H9 (cell line): ENCODE measurements at regions not wholly inside any gene's neighbourhood (a gene's known extent, or its start where the extent isn't known, plus 50 kb on each side); places are given as distances from the start of the nearest gene placed in this dataset.

Experiments
- DNase-seq: peaks from one replicate; pipeline ENCODE4 v3.0.0-alpha.2; 2017
- H2AFZ ChIP-seq: one replicate; pipeline ENCODE4 v1.6.1; 2013; ENCODE audit warnings: mild to moderate bottlenecking, low read length, control low read depth, moderate library complexity
- H2AK5ac ChIP-seq: 2 replicates; pipeline ENCODE4 v1.6.1; 2013; ENCODE audit warnings: low read length, control low read depth, mixed read lengths; ENCODE audit not compliant: insufficient read length
- H2BK120ac ChIP-seq: one replicate; pipeline ENCODE4 v1.6.1; 2013; ENCODE audit warnings: low read depth, mild to moderate bottlenecking, low read length, control low read depth, inconsistent platforms; ENCODE audit not compliant: poor library complexity, severe bottlenecking
- H2BK12ac ChIP-seq: 2 replicates; pipeline ENCODE4 v1.6.1; 2013; ENCODE audit warnings: low read length, control low read depth, mixed read lengths, low read depth; ENCODE audit not compliant: insufficient read length
- H2BK15ac ChIP-seq: 2 replicates; pipeline ENCODE4 v1.6.1; 2013; ENCODE audit warnings: low read depth, low read length, control low read depth
- H2BK20ac ChIP-seq: one replicate; pipeline ENCODE4 v1.6.1; 2013; ENCODE audit warnings: low read depth, mild to moderate bottlenecking, low read length, control low read depth, inconsistent platforms; ENCODE audit not compliant: poor library complexity, severe bottlenecking
- H2BK5ac ChIP-seq: 2 replicates; pipeline ENCODE4 v1.6.1; 2013; ENCODE audit warnings: low read length, control low read depth, mixed read lengths; ENCODE audit not compliant: insufficient read length
- H3K14ac ChIP-seq: 2 replicates; pipeline ENCODE4 v1.6.1; 2013; ENCODE audit warnings: low read length, control low read depth; ENCODE audit not compliant: insufficient read depth
- H3K18ac ChIP-seq: 2 replicates; pipeline ENCODE4 v1.6.1; 2013; ENCODE audit warnings: low read depth, mild to moderate bottlenecking, mixed read lengths, low read length, control low read depth; ENCODE audit not compliant: insufficient read length
- H3K23ac ChIP-seq: 2 replicates; pipeline ENCODE4 v1.6.1; 2013; ENCODE audit warnings: low read length, control low read depth, mixed read lengths, low read depth; ENCODE audit not compliant: insufficient read length
- H3K23me2 ChIP-seq: 2 replicates; pipeline ENCODE4 v1.6.1; 2013; ENCODE audit warnings: low read depth, mild to moderate bottlenecking, mixed read lengths, low read length, control low read depth; ENCODE audit not compliant: insufficient read length, poor library complexity, severe bottlenecking
- H3K27ac ChIP-seq: 2 replicates; pipeline ENCODE4 v1.5.1; 2013; ENCODE audit warnings: low read length, control low read depth, mixed read lengths, low read depth; ENCODE audit not compliant: insufficient read length
- H3K27me3 ChIP-seq: 2 replicates; pipeline ENCODE4 v1.6.1; 2013; ENCODE audit warnings: low read length, control low read depth, inconsistent platforms; ENCODE audit not compliant: insufficient read depth
- H3K4ac ChIP-seq: 2 replicates; pipeline ENCODE4 v1.6.1; 2013; ENCODE audit warnings: low read depth, mild to moderate bottlenecking, control low read depth, inconsistent platforms, low read length, moderate library complexity
- H3K4me1 ChIP-seq: 2 replicates; pipeline ENCODE4 v1.6.1; 2013; ENCODE audit warnings: low read length, control low read depth, inconsistent platforms; ENCODE audit not compliant: insufficient read depth
- H3K4me2 ChIP-seq: 2 replicates; pipeline ENCODE4 v1.6.1; 2013; ENCODE audit warnings: low read length, control low read depth, mixed read lengths; ENCODE audit not compliant: insufficient read length, insufficient read depth
- H3K56ac ChIP-seq: 2 replicates; pipeline ENCODE4 v1.6.1; 2013; ENCODE audit warnings: low read depth, mild to moderate bottlenecking, mixed read lengths, low read length, control low read depth; ENCODE audit not compliant: insufficient read length
- H3K79me1 ChIP-seq: 2 replicates; pipeline ENCODE4 v1.6.1; 2013; ENCODE audit warnings: low read depth, mild to moderate bottlenecking, moderate library complexity, low read length, control low read depth, inconsistent platforms; ENCODE audit not compliant: insufficient read depth, poor library complexity, severe bottlenecking
- H3K79me2 ChIP-seq: 2 replicates; pipeline ENCODE4 v1.6.1; 2013; ENCODE audit warnings: low read length, control low read depth, inconsistent platforms; ENCODE audit not compliant: insufficient read depth
- H3K9ac ChIP-seq: 2 replicates; pipeline ENCODE4 v1.6.1; 2013; ENCODE audit warnings: low read length, control low read depth, mixed read lengths; ENCODE audit not compliant: insufficient read length; ENCODE audit errors: extremely low read depth
- H3K9me3 ChIP-seq: one replicate; pipeline ENCODE4 v1.6.1; 2013; ENCODE audit warnings: low read depth, low read length, inconsistent platforms; ENCODE audit not compliant: control insufficient read depth
- H3T11ph ChIP-seq: one replicate; pipeline ENCODE4 v1.6.1; 2013; ENCODE audit warnings: mild to moderate bottlenecking, low read length, control low read depth, inconsistent platforms
- H4K20me1 ChIP-seq: one replicate; pipeline ENCODE4 v1.6.1; 2013; ENCODE audit not compliant: control insufficient read depth, insufficient read length, insufficient read depth
- H4K5ac ChIP-seq: 2 replicates; pipeline ENCODE4 v1.6.1; 2013; ENCODE audit warnings: low read depth, mild to moderate bottlenecking, mixed read lengths, low read length, control low read depth; ENCODE audit not compliant: insufficient read length
- H4K8ac ChIP-seq: replicated peaks from 2 replicates; pipeline ENCODE4 v1.6.1; 2013; ENCODE audit warnings: low read length, control low read depth, mixed read lengths, low read depth; ENCODE audit not compliant: insufficient read length
- H4K91ac ChIP-seq: 2 replicates; pipeline ENCODE4 v1.6.1; 2013; ENCODE audit warnings: low read depth, mild to moderate bottlenecking, moderate library complexity, mixed read lengths, low read length, control low read depth; ENCODE audit not compliant: insufficient read length
- H3K27ac Mint-ChIP-seq, 3 experiments: 2 replicates in 2 of 3; 3 replicates in 1 of 3; pipeline ENCODE4 v1.8.0; 2020 to 2021; ENCODE audit warnings: mixed read lengths in 3 of 3, mild to moderate bottlenecking in 1 of 3, moderate library complexity in 1 of 3
- H3K27me3 Mint-ChIP-seq: 2 replicates; pipeline ENCODE4 v1.8.0; 2021; ENCODE audit warnings: low read depth, mild to moderate bottlenecking, moderate library complexity, mixed read lengths
- H3K36me3 Mint-ChIP-seq, 3 experiments: 2 replicates in 2 of 3; 3 replicates in 1 of 3; pipeline ENCODE4 v1.8.0; 2020 to 2021; ENCODE audit warnings: low read depth in 3 of 3, mixed read lengths in 3 of 3; ENCODE audit not compliant: insufficient read depth in 1 of 3
- H3K4me1 Mint-ChIP-seq, 2 experiments: 2 replicates each; pipeline ENCODE4 v1.8.0; 2020; ENCODE audit warnings: mixed read lengths in 2 of 2
- H3K4me3 Mint-ChIP-seq, 2 experiments: 2 replicates in 1 of 2; 3 replicates in 1 of 2; pipeline ENCODE4 v1.8.0; 2020 to 2021; ENCODE audit warnings: mild to moderate bottlenecking in 2 of 2, mixed read lengths in 2 of 2, moderate library complexity in 1 of 2
- H3K9me3 Mint-ChIP-seq, 2 experiments: 2 replicates in 1 of 2; 3 replicates in 1 of 2; pipeline ENCODE4 v1.8.0; 2020; ENCODE audit warnings: mild to moderate bottlenecking in 2 of 2, mixed read lengths in 2 of 2, moderate library complexity in 1 of 2
- CTCF ChIP-seq: fragments of 200-600 bp; sonication (generic); conservative IDR thresholded peaks from 3 replicates; pipeline ENCODE4 v1.8.0; 2021; ENCODE audit warnings: antibody characterized with exemption, mild to moderate bottlenecking
- WGBS: extraction: QIAGEN DNeasy Blood & Tissue Kit; methylation state at CpG from one replicate; pipeline ENCODE4 v1.1.7; 2013; ENCODE audit warnings: missing lambda C conversion rate, low lambda C conversion rate, mixed read lengths; ENCODE audit not compliant: insufficient read length; ENCODE audit errors: extremely low coverage; 5-methylcytosine and 5-hydroxymethylcytosine counted together

GRCh38 chr14:97306760-97307246, 509.6 kb downstream of the VRK1 start:
- Histone ChIP-seq H3K56ac (no peak overlapping the region), H3T11ph (no peak overlapping the region), H2BK12ac (no peak overlapping the region), H4K8ac (no peak overlapping the region), H3K18ac (no peak overlapping the region), H3K9me3 (no peaks in the 10 kb centered on the region), H3K23ac (no peak overlapping the region), H3K79me2 (no peaks in the 10 kb centered on the region), H3K79me1 (no peaks in the 10 kb centered on the region), H2BK120ac (no peak overlapping the region), H2BK15ac (no peak overlapping the region), H3K14ac (no peak overlapping the region), H3K27ac (no peak overlapping the region), H4K91ac (no peak overlapping the region), H3K27me3 (no peaks in the 10 kb centered on the region), H2AFZ (no peak overlapping the region), H3K4me1 (no peaks in the 10 kb centered on the region), H2BK5ac (no peak overlapping the region), H3K23me2 (no peaks in the 10 kb centered on the region), H3K9ac (no peak overlapping the region), H4K20me1 (no peaks in the 10 kb centered on the region), H2BK20ac (no peak overlapping the region), H2AK5ac (no peak overlapping the region), H3K4ac (no peak overlapping the region), H4K5ac (no peak overlapping the region), H3K4me2 (no peak overlapping the region)
- H3K36me3 Mint-ChIP-seq, result no peaks in the 10 kb centered on the region
- DNase-seq, result no peak
- H3K27me3 Mint-ChIP-seq, result no peaks in the 10 kb centered on the region; the same call in 1 of the 2 replicates
- no peak overlapping the region for H3K27ac Mint-ChIP-seq
- peaks cover 3 to 6% of the 10 kb centered on the region in 2 experiments; a peak in 2 of 4 replicates for H3K4me1 Mint-ChIP-seq
- WGBS, result no CpG with 5 or more reads among the region's 4 CpGs
- no peak overlapping the region for H3K4me3 Mint-ChIP-seq
- no peak for TF ChIP-seq CTCF
- H3K9me3 Mint-ChIP-seq, result no peaks in the 10 kb centered on the region
